HEK293 (cell line): ENCODE measurements at regions not wholly inside any gene's neighbourhood (a gene's known extent, or its start where the extent isn't known, plus 50 kb on each side); places are given as distances from the start of the nearest gene placed in this dataset.

ENCODE experiments used
- BCL11A ChIP-seq: fragments of 450-650 bp; formaldehyde crosslinking; IDR thresholded peaks from 2 replicates; pipeline ENCODE4 v1.5.1; 2016; ENCODE audit warnings: low read depth, missing biosample characterization, missing genetic modification characterization
- CTCF ChIP-seq: fragments of 450-650 bp; formaldehyde crosslinking; IDR thresholded peaks from 2 replicates; pipeline ENCODE4 v1.5.1; 2016; ENCODE audit warnings: missing biosample characterization, missing genetic modification characterization
- MZF1 ChIP-seq: fragments of 450-650 bp; formaldehyde crosslinking; IDR thresholded peaks from 2 replicates; pipeline ENCODE4 v1.5.1; 2017; ENCODE audit warnings: missing biosample characterization, missing genetic modification characterization, borderline replicate concordance
- ZBTB49 ChIP-seq: fragments of 450-650 bp; formaldehyde crosslinking; IDR thresholded peaks from 2 replicates; pipeline ENCODE4 v1.5.1; 2016; ENCODE audit warnings: missing biosample characterization, missing genetic modification characterization, low read depth
- ZBTB7A ChIP-seq: fragments of 450-650 bp; formaldehyde crosslinking; IDR thresholded peaks from 2 replicates; pipeline ENCODE4 v1.5.1; 2016; ENCODE audit warnings: low read depth, missing biosample characterization, missing genetic modification characterization
- ZNF146 ChIP-seq: fragments of 450-650 bp; formaldehyde crosslinking; IDR thresholded peaks from 2 replicates; pipeline ENCODE4 v1.5.1; 2016; ENCODE audit warnings: missing biosample characterization, missing genetic modification characterization
- ZNF449 ChIP-seq: fragments of 450-650 bp; formaldehyde crosslinking; IDR thresholded peaks from 2 replicates; pipeline ENCODE4 v1.5.1; 2017; ENCODE audit warnings: missing biosample characterization, mild to moderate bottlenecking, missing genetic modification characterization, moderate library complexity

GRCh38 chr18:37716106-37716735 is 150.6 kb upstream of the CELF4 start:
- TF ChIP-seq MZF1, result no peak
- TF ChIP-seq CTCF (tag by site-specific recombination), result no peak
- TF ChIP-seq ZBTB49 (tag by site-specific recombination), result no peak
- TF ChIP-seq ZNF146 (tag by site-specific recombination), result no peak
- no peak for TF ChIP-seq ZBTB7A
- no peak for TF ChIP-seq BCL11A (tag by site-specific recombination)
- TF ChIP-seq ZNF449 (tag by site-specific recombination), result no peak
